ENCODE measurements at regions not wholly inside any gene's neighbourhood (a gene's known extent, or its start where the extent isn't known, plus 50 kb on each side); places are given as distances from the start of the nearest gene placed in this dataset.
"Not testable (repeated sequence)": the region's sequence is repeated elsewhere in the genome, so short reads cannot be mapped to it uniquely, and the experiment has no call there.

- not testable (repeated sequence) for TF ChIP-seq CTCF (IDR thresholded peaks at IDR 0.05; ENCODE audit: insufficient read depth, low read length); POLR2AphosphoS5 (IDR thresholded peaks at IDR 0.05; ENCODE audit: low read depth); SPI1 (IDR thresholded peaks at IDR 0.05; ENCODE audit: borderline replicate concordance, low read depth); REST (IDR thresholded peaks at IDR 0.05; ENCODE audit: insufficient replicate concordance, low read depth); GABPA (IDR thresholded peaks at IDR 0.05; ENCODE audit: low read depth)
Measured at GRCh38 chr1:121051161-121051790, 132.9 kb downstream of the FAM72B start.

All from HL-60 (cell line).